Endothelial cell of umbilical vein (primary cell): ENCODE measurements at regions not wholly inside any gene's neighbourhood (a gene's known extent, or its start where the extent isn't known, plus 50 kb on each side); places are given as distances from the start of the nearest gene placed in this dataset.

ENCODE experiments used
- BruUV-seq: library from RNA; stranded (reverse); fragments of 400-500 nt; replicated peaks from 2 replicates; lab custom pipeline; 2021; lab: Mats Ljungman, UMichigan
- CTCF ChIA-PET: fragments of 300-600, 350-600 bp; sonication (Branson Sonifier 250); formaldehyde crosslinking; loops from one replicate; lab custom pipeline; 2021; ENCODE audit warnings: antibody characterized with exemption, inconsistent platforms; lab: Charles Lee
- POLR2A ChIA-PET: fragments of 300-600, 350-600 bp; sonication (Branson Sonifier 250); formaldehyde crosslinking; loops from one replicate; lab custom pipeline; 2021; ENCODE audit warnings: antibody characterized with exemption, inconsistent platforms; lab: Charles Lee
- DNase-seq: peaks from one replicate; pipeline ENCODE4 v3.0.0-alpha.2; 2011; ENCODE audit warnings: low read depth, low spot score
- FAIRE-seq: peaks from 2 replicates; lab custom pipeline; 2011; peaks lifted over from hg19 to GRCh38; lab: Jason Lieb, UNC
- H2AFZ ChIP-seq: 2 replicates; pipeline ENCODE4 v1.6.0; 2012; ENCODE audit warnings: low read depth, low read length, control low read depth, inconsistent platforms
- H3K27ac ChIP-seq: 2 replicates; pipeline ENCODE4 v1.5.1; 2011; ENCODE audit warnings: low read depth, mild to moderate bottlenecking, control low read depth, low read length, moderate library complexity; ENCODE audit not compliant: insufficient read depth
- H3K27me3 ChIP-seq, 2 experiments: 2 replicates each; pipeline versions ENCODE4 v1.6.0 to v1.6.1; 2011; ENCODE audit warnings: low read length in 2 of 2, mixed read lengths in 1 of 2; ENCODE audit not compliant: control insufficient read depth in 2 of 2, insufficient read depth in 2 of 2
- H3K36me3 ChIP-seq, 2 experiments: 2 replicates in 1 of 2; 3 replicates in 1 of 2; pipeline ENCODE4 v1.5.1; 2011; ENCODE audit warnings: low read length in 2 of 2, mild to moderate bottlenecking in 1 of 2, moderate library complexity in 1 of 2; ENCODE audit not compliant: control insufficient read depth in 2 of 2, insufficient read depth in 2 of 2; ENCODE audit errors: extremely low read depth in 1 of 2
- H3K4me1 ChIP-seq: 3 replicates; pipeline ENCODE4 v1.5.1; 2011; ENCODE audit warnings: mild to moderate bottlenecking, low read length; ENCODE audit not compliant: control insufficient read depth, insufficient read depth; ENCODE audit errors: extremely low read depth
- H3K4me2 ChIP-seq: 2 replicates; pipeline ENCODE4 v1.6.1; 2011; ENCODE audit warnings: low read length, control low read depth, mixed read lengths; ENCODE audit not compliant: insufficient read depth
- H3K4me3 ChIP-seq, 3 experiments: fragments of 200-600 bp in 1 of 3; sonication (generic), shearing (Covaris generic) in 1 of 3; replicated peaks in 1 of 3; 2 replicates each; pipeline ENCODE4 v1.5.1; 2011 to 2016; ENCODE audit warnings: control low read depth in 3 of 3, low read length in 3 of 3, mild to moderate bottlenecking in 2 of 3, inconsistent platforms in 1 of 3, low read depth in 1 of 3, moderate library complexity in 1 of 3; ENCODE audit not compliant: insufficient read depth in 1 of 3
- H3K79me2 ChIP-seq: 2 replicates; pipeline ENCODE4 v1.6.0; 2012; ENCODE audit warnings: low read length, inconsistent platforms; ENCODE audit not compliant: control insufficient read depth, insufficient read depth
- H3K9ac ChIP-seq: replicated peaks from 2 replicates; pipeline ENCODE3; 2011; ENCODE audit warnings: low read length, control low read depth; ENCODE audit not compliant: insufficient read depth; ENCODE audit errors: extremely low read depth
- H3K9me1 ChIP-seq: replicated peaks from 3 replicates; pipeline ENCODE4 v1.6.0; 2011; ENCODE audit warnings: mild to moderate bottlenecking, low read length; ENCODE audit not compliant: control insufficient read depth, insufficient read depth; ENCODE audit errors: extremely low read depth
- H3K9me3 ChIP-seq: replicated peaks from 2 replicates; pipeline ENCODE4 v1.5.1; 2012; ENCODE audit warnings: low read length, inconsistent platforms; ENCODE audit not compliant: control insufficient read depth, insufficient read depth
- H4K20me1 ChIP-seq: replicated peaks from 2 replicates; pipeline ENCODE3; 2011; ENCODE audit warnings: mild to moderate bottlenecking, low read length; ENCODE audit not compliant: control insufficient read depth, insufficient read depth; ENCODE audit errors: extremely low read depth
- CTCF ChIP-seq, 2 donors: IDR thresholded peaks; 1 replicate in 1 of 2; 2 replicates in 1 of 2; pipeline ENCODE4 v1.5.1; 2011; ENCODE audit warnings: low read length in 2 of 2, mild to moderate bottlenecking in 2 of 2, moderate library complexity in 2 of 2, control low read depth in 1 of 2, inconsistent platforms in 1 of 2, low read depth in 1 of 2; ENCODE audit not compliant: insufficient read depth in 1 of 2; ENCODE audit errors: extremely low read depth in 1 of 2
- EZH2 ChIP-seq: IDR thresholded peaks from 2 replicates; pipeline ENCODE4 v1.6.1; 2012; ENCODE audit warnings: borderline replicate concordance, low read depth, mild to moderate bottlenecking, moderate library complexity, low read length, inconsistent platforms; ENCODE audit not compliant: severe bottlenecking
- FOS ChIP-seq: IDR thresholded peaks from 2 replicates; pipeline ENCODE4 v1.6.1; 2011; ENCODE audit warnings: mild to moderate bottlenecking, low read length, moderate library complexity, borderline replicate concordance; ENCODE audit not compliant: insufficient read depth
- GATA2 ChIP-seq: IDR thresholded peaks from 2 replicates; pipeline ENCODE4 v1.7.0; 2011; ENCODE audit warnings: low read depth, mild to moderate bottlenecking, moderate library complexity, mixed read lengths, low read length; ENCODE audit not compliant: insufficient read length, insufficient read depth
- JUN ChIP-seq: IDR thresholded peaks from 2 replicates; pipeline ENCODE4 v1.6.1; 2011; ENCODE audit warnings: borderline replicate concordance, low read depth; ENCODE audit not compliant: insufficient read length, insufficient read depth
- MAX ChIP-seq: IDR thresholded peaks from 2 replicates; pipeline ENCODE4 v1.6.1; 2011; ENCODE audit not compliant: insufficient read depth, insufficient read length
- MYC ChIP-seq: IDR thresholded peaks from one replicate; pipeline ENCODE4 v1.6.1; 2011; ENCODE audit warnings: mild to moderate bottlenecking, low read depth, low read length
- POLR2A ChIP-seq: IDR thresholded peaks from 2 replicates; pipeline ENCODE4 v1.6.1; 2012; ENCODE audit warnings: low read depth, mild to moderate bottlenecking, control low read depth, low read length
- POLR2AphosphoS5 ChIP-seq: IDR thresholded peaks from 2 replicates; pipeline ENCODE4 v1.6.1; 2012; ENCODE audit warnings: low read depth, mild to moderate bottlenecking, control low read depth, low read length, moderate library complexity; ENCODE audit not compliant: insufficient read depth
- dilution Hi-C: fragments of 300-500 bp; cut with MboI; formaldehyde crosslinking; loops from one replicate; pipeline ENCODE4 v1.15.0; 2019; ENCODE audit warnings: low sequenced_read_pairs; ENCODE audit not compliant: extremely low pct_ligation_motif_present
- intact Hi-C: fragments of 100-400 bp; cut with micrococcal nuclease; formaldehyde crosslinking; loops from one replicate; pipeline ENCODE4 v1.10.0; 2022

GRCh38 chr13:105847527-105848291, 687.8 kb downstream of the EFNB2 start:
- Histone ChIP-seq H3K27ac (no peak overlapping the region), H3K4me3 (no peak overlapping the region), H3K27me3 (no peaks in the 10 kb centered on the region), H3K9ac (no peak overlapping the region), H3K4me2 (no peak overlapping the region), H3K79me2 (no peaks in the 10 kb centered on the region), H3K9me3 (no peaks in the 10 kb centered on the region), H3K36me3 (no peaks in the 10 kb centered on the region), H2AFZ (no peak overlapping the region), H3K9me1 (no peaks in the 10 kb centered on the region), H4K20me1 (no peaks in the 10 kb centered on the region), H3K4me1 (no peaks in the 10 kb centered on the region)
- no TSS peak for BruUV-seq
- peak; percentile 62 for FAIRE-seq
- dilution Hi-C loops = no loop called here
- ChIA-PET POLR2A (no interaction called here), CTCF (interaction anchor here (0.6 kb wide), 1 partner anchor 9 kb away, joined by 3 read pairs; no protein-coding TSS in a partner anchor)
- intact Hi-C loops = loop anchor here (10.0 kb wide), 1 partner anchor 687 kb away; the partner anchor contains the start of gene EFNB2
- DNase-seq = peak; percentile 73
- TF ChIP-seq EZH2 = no peak
- no peak for TF ChIP-seq JUN
- TF ChIP-seq GATA2 = no peak
- no peak for TF ChIP-seq MYC
- no peak for TF ChIP-seq FOS
- TF ChIP-seq POLR2A = no peak
- no peak for TF ChIP-seq POLR2AphosphoS5
- TF ChIP-seq MAX = no peak
- no peak for TF ChIP-seq CTCF (IDR thresholded peaks at IDR 0.05; ENCODE audit: extremely low read depth in 1 of 2, insufficient read depth in 1 of 2, low read depth in 1 of 2, low read length in 2 of 2)
